Activated CD8-positive, alpha-beta T cell treated with anti-CD3 and anti-CD28 coated beads for 36 hours (primary cell): ENCODE measurements at regions not wholly inside any gene's neighbourhood (a gene's known extent, or its start where the extent isn't known, plus 50 kb on each side); places are given as distances from the start of the nearest gene placed in this dataset.

Experiments used
- ATAC-seq: fragments of 200-7000 bp; cut with Tn5 transposase; one replicate; pipeline ENCODE4 v1.10.0; 2021; ENCODE audit warnings: mild to moderate bottlenecking, moderate library complexity
- CTCF ChIA-PET: fragments of 350-600 bp; sonication (Branson Sonifier 250); formaldehyde crosslinking; loops from one replicate; lab custom pipeline; 2021; ENCODE audit warnings: antibody characterized with exemption; lab: Charles Lee
- POLR2A ChIA-PET: fragments of 350-600 bp; sonication (Branson Sonifier 250); formaldehyde crosslinking; loops from one replicate; lab custom pipeline; 2021; ENCODE audit warnings: antibody characterized with exemption; lab: Charles Lee
- DNase-seq: peaks from one replicate; pipeline ENCODE4 v3.0.0-alpha.2; 2020
- H3K27ac Mint-ChIP-seq: one replicate; pipeline ENCODE4 v1.8.0; 2021; ENCODE audit warnings: mild to moderate bottlenecking, mixed read lengths
- H3K27me3 Mint-ChIP-seq: one replicate; pipeline ENCODE4 v1.8.0; 2021; ENCODE audit warnings: mixed read lengths
- H3K36me3 Mint-ChIP-seq: one replicate; pipeline ENCODE4 v1.8.0; 2021; ENCODE audit warnings: low read depth, mixed read lengths
- H3K4me1 Mint-ChIP-seq: one replicate; pipeline ENCODE4 v1.8.0; 2021; ENCODE audit warnings: low read depth, mixed read lengths
- H3K4me3 Mint-ChIP-seq: one replicate; pipeline ENCODE4 v1.8.0; 2021; ENCODE audit warnings: mild to moderate bottlenecking, moderate library complexity, mixed read lengths
- H3K9me3 Mint-ChIP-seq: one replicate; pipeline ENCODE4 v1.8.0; 2021; ENCODE audit warnings: mixed read lengths
- CTCF ChIP-seq: fragments of 200-600 bp; IDR thresholded peaks from one replicate; pipeline ENCODE4 v1.8.0; 2022; ENCODE audit warnings: antibody characterized with exemption, mild to moderate bottlenecking
- intact Hi-C: fragments of 100-400 bp; cut with micrococcal nuclease; formaldehyde crosslinking; loops from one replicate; pipeline ENCODE4 v1.10.0; 2022

GRCh38 chr4:45147866-45148265, 421.5 kb upstream of the GNPDA2 start:
- DNase-seq (no peak), ATAC-seq (no peak)
- TF ChIP-seq CTCF, result no peak
- Mint-ChIP-seq H3K9me3 (no peaks in the 10 kb centered on the region), H3K27ac (no peak overlapping the region), H3K36me3 (no peaks in the 10 kb centered on the region), H3K27me3 (no peaks in the 10 kb centered on the region), H3K4me1 (no peaks in the 10 kb centered on the region), H3K4me3 (no peak overlapping the region)
- CTCF ChIA-PET, result no interaction called here
- intact Hi-C loops, result no loop called here
- POLR2A ChIA-PET, result no interaction called here

GRCh38 chr4:45131020-45131419, 404.7 kb upstream of the GNPDA2 start:
- Mint-ChIP-seq H3K4me1 (no peaks in the 10 kb centered on the region), H3K27ac (no peak overlapping the region), H3K27me3 (no peaks in the 10 kb centered on the region), H3K36me3 (no peaks in the 10 kb centered on the region), H3K4me3 (no peak overlapping the region), H3K9me3 (peaks cover 2% of the 10 kb centered on the region)
- ChIA-PET CTCF (no interaction called here), POLR2A (no interaction called here)
- ATAC-seq (no peak), DNase-seq (no peak)
- TF ChIP-seq CTCF, result no peak
- intact Hi-C loops, result no loop called here

GRCh38 chr4:45122406-45122805, 396.1 kb upstream of the GNPDA2 start:
- POLR2A ChIA-PET, result no interaction called here
- ATAC-seq, result no peak
- no peaks in the 10 kb centered on the region for H3K36me3 Mint-ChIP-seq

GRCh38 chr4:45121426-45121975, 395.1 kb upstream of the GNPDA2 start:
- Mint-ChIP-seq H3K4me1 (no peaks in the 10 kb centered on the region), H3K27me3 (no peaks in the 10 kb centered on the region), H3K27ac (no peak overlapping the region), H3K36me3 (no peaks in the 10 kb centered on the region), H3K4me3 (no peak overlapping the region), H3K9me3 (peaks cover 6% of the 10 kb centered on the region)
- ATAC-seq (no peak), DNase-seq (no peak)
- CTCF ChIA-PET, result no interaction called here
- intact Hi-C loops, result no loop called here
- POLR2A ChIA-PET, result no interaction called here
- no peak for TF ChIP-seq CTCF

More at GRCh38 chr4:45122406-45122805, 396.1 kb upstream of the GNPDA2 start:
- Mint-ChIP-seq H3K27me3 (no peaks in the 10 kb centered on the region), H3K27ac (no peak overlapping the region), H3K4me3 (no peak overlapping the region), H3K9me3 (peaks cover 6% of the 10 kb centered on the region), H3K4me1 (no peaks in the 10 kb centered on the region)
- intact Hi-C loops, result no loop called here
- TF ChIP-seq CTCF, result no peak
- DNase-seq, result no peak
- CTCF ChIA-PET, result no interaction called here

- CTCF ChIA-PET, result no interaction called here
- TF ChIP-seq CTCF, result no peak
- H3K36me3 Mint-ChIP-seq, result no peaks in the 10 kb centered on the region
- intact Hi-C loops, result no loop called here
- H3K27me3 Mint-ChIP-seq, result no peaks in the 10 kb centered on the region
- no peaks in the 10 kb centered on the region for H3K4me1 Mint-ChIP-seq
- ATAC-seq (no peak), DNase-seq (no peak)
- no peak overlapping the region for H3K4me3 Mint-ChIP-seq
- POLR2A ChIA-PET, result no interaction called here
- peaks cover 6% of the 10 kb centered on the region for H3K9me3 Mint-ChIP-seq
- no peak overlapping the region for H3K27ac Mint-ChIP-seq
These were observed 393.8 kb upstream of the GNPDA2 start for GRCh38 chr4:45120163-45120562.
